Mesendoderm (in vitro differentiated cells): ENCODE measurements at regions not wholly inside any gene's neighbourhood (a gene's known extent, or its start where the extent isn't known, plus 50 kb on each side); places are given as distances from the start of the nearest gene placed in this dataset.

ENCODE experiments used
- DNase-seq: peaks from one replicate; pipeline ENCODE4 v3.0.0; 2013
- H2AK5ac ChIP-seq: 2 replicates; pipeline ENCODE4 v1.6.1; 2013; ENCODE audit warnings: low read length, inconsistent platforms
- H2BK120ac ChIP-seq: 2 replicates; pipeline ENCODE4 v1.6.1; 2013; ENCODE audit warnings: low read depth, mild to moderate bottlenecking, low read length, moderate library complexity, mixed read lengths
- H2BK15ac ChIP-seq: replicated peaks from 2 replicates; pipeline ENCODE4 v1.6.1; 2013; ENCODE audit warnings: low read depth, mild to moderate bottlenecking, moderate library complexity
- H2BK5ac ChIP-seq: 2 replicates; pipeline ENCODE4 v1.6.1; 2013; ENCODE audit warnings: low read length, inconsistent platforms
- H3K18ac ChIP-seq: 2 replicates; pipeline ENCODE4 v1.6.1; 2013; ENCODE audit warnings: mild to moderate bottlenecking, low read length, mixed read lengths
- H3K23ac ChIP-seq: one replicate; pipeline ENCODE4 v1.6.1; 2013; ENCODE audit warnings: low read length
- H3K27ac ChIP-seq: 2 replicates; pipeline ENCODE4 v1.5.1; 2013; ENCODE audit warnings: low read depth, mild to moderate bottlenecking, inconsistent platforms, low read length, moderate library complexity
- H3K27me3 ChIP-seq: 2 replicates; pipeline ENCODE4 v1.6.1; 2013; ENCODE audit warnings: low read length, control low read depth, mild to moderate bottlenecking, inconsistent platforms; ENCODE audit not compliant: insufficient read depth, poor library complexity
- H3K36me3 ChIP-seq: 2 replicates; pipeline ENCODE4 v1.6.1; 2013; ENCODE audit warnings: low read length, inconsistent platforms; ENCODE audit not compliant: control insufficient read depth, insufficient read depth
- H3K4ac ChIP-seq: one replicate; pipeline ENCODE4 v1.6.1; 2013; ENCODE audit warnings: low read depth, mild to moderate bottlenecking, low read length, moderate library complexity
- H3K4me1 ChIP-seq: 2 replicates; pipeline ENCODE4 v1.6.1; 2013; ENCODE audit warnings: low read depth, low read length, inconsistent platforms; ENCODE audit not compliant: control insufficient read depth
- H3K4me2 ChIP-seq: 2 replicates; pipeline ENCODE4 v1.6.1; 2013; ENCODE audit warnings: low read length
- H3K4me3 ChIP-seq: 2 replicates; pipeline ENCODE4 v1.5.1; 2013; ENCODE audit warnings: mild to moderate bottlenecking, low read length
- H3K56ac ChIP-seq: one replicate; pipeline ENCODE4 v1.6.1; 2013; ENCODE audit warnings: low read length
- H3K79me1 ChIP-seq: 2 replicates; pipeline ENCODE4 v1.6.1; 2013; ENCODE audit warnings: low read length, inconsistent platforms
- H3K79me2 ChIP-seq: 2 replicates; pipeline ENCODE4 v1.6.1; 2013; ENCODE audit warnings: mild to moderate bottlenecking, low read length; ENCODE audit not compliant: control insufficient read depth, insufficient read depth
- H3K9ac ChIP-seq: 2 replicates; pipeline ENCODE4 v1.6.1; 2013; ENCODE audit warnings: low read length, inconsistent platforms
- H4K5ac ChIP-seq: one replicate; pipeline ENCODE4 v1.6.1; 2013; ENCODE audit warnings: low read length
- H4K8ac ChIP-seq: one replicate; pipeline ENCODE4 v1.6.1; 2013; ENCODE audit warnings: low read depth, mild to moderate bottlenecking, control low read depth, low read length, moderate library complexity
- WGBS: extraction: QIAGEN DNeasy Blood & Tissue Kit; methylation state at CpG from one replicate; pipeline ENCODE4 v1.1.7; 2013; ENCODE audit warnings: low lambda C conversion rate, missing lambda C conversion rate; ENCODE audit not compliant: insufficient coverage; ENCODE audit errors: extremely low coverage; 5-methylcytosine and 5-hydroxymethylcytosine counted together

DNA sequence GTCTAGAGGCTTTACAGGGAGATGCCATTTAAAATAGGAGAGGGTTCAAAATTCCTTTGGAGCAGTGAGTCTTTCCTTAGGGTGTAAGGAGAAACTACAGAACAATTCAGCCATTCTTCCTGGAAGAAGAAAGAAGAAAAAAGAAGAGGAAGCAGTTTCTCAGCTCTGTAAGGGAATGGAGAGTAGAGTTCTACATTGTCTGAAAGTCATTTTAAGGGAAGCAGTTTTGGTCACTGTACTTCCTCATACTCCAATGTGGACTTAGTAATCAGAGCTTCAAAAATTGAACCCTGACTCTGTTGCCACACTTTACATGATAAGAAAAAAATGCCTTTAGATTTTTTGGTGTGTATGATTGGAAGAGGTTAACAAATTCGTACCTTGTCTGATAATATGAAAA is 122.4 kb downstream of the LRRC70 start:
- WGBS = no CpG with 5 or more reads among the region's 1 CpG
- Histone ChIP-seq H2BK120ac (no peak overlapping the region), H3K4me1 (no peaks in the 10 kb centered on the region), H3K56ac (no peak overlapping the region), H3K4me2 (no peak overlapping the region), H2AK5ac (no peak overlapping the region), H2BK15ac (no peak overlapping the region), H3K36me3 (no peaks in the 10 kb centered on the region), H3K27ac (no peak overlapping the region), H2BK5ac (no peak overlapping the region), H4K8ac (no peak overlapping the region), H3K4ac (no peak overlapping the region), H3K27me3 (no peaks in the 10 kb centered on the region), H3K4me3 (no peak overlapping the region), H3K23ac (no peak overlapping the region), H4K5ac (no peak overlapping the region), H3K79me1 (no peaks in the 10 kb centered on the region), H3K9ac (no peak overlapping the region), H3K79me2 (no peaks in the 10 kb centered on the region), H3K18ac (no peak overlapping the region)
- DNase-seq = no peak

DNA sequence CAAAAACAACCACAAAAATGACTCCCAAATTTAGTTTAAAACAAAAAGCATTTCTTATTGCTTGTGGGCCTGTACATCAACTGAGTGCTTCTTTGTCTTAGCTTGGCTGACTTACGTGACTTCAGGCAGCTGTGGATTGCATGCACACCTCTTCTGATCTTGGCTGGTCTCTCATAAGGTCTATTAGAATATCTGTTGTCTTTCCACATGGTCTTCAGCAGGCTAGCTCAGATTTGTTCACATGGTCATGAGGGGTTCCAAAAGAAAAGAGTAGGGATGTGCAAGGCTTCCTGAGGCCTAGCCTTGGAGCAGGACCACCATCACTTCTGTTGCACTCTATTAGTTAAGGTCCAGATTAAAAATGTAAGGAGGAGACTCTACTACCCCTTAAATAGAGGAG is 120.1 kb downstream of the LRRC70 start:
- H3K56ac ChIP-seq = no peak overlapping the region
- no peak overlapping the region for H2BK15ac ChIP-seq
- H2BK120ac ChIP-seq = no peak overlapping the region
- DNase-seq = no peak
- no peak overlapping the region for H2BK5ac ChIP-seq
- H3K9ac ChIP-seq = no peak overlapping the region
- H3K27me3 ChIP-seq = no peaks in the 10 kb centered on the region
- no peak overlapping the region for H3K4me3 ChIP-seq
- no peak overlapping the region for H3K4me2 ChIP-seq
- WGBS = no CpG with 5 or more reads among the region's 1 CpG
- H3K4ac ChIP-seq = no peak overlapping the region
- H3K27ac ChIP-seq = no peak overlapping the region
- H3K18ac ChIP-seq = no peak overlapping the region
- no peak overlapping the region for H4K8ac ChIP-seq
- H4K5ac ChIP-seq = no peak overlapping the region
- H2AK5ac ChIP-seq = no peak overlapping the region
- H3K79me1 ChIP-seq = no peaks in the 10 kb centered on the region
- H3K79me2 ChIP-seq = no peaks in the 10 kb centered on the region
- no peak overlapping the region for H3K23ac ChIP-seq
- no peaks in the 10 kb centered on the region for H3K36me3 ChIP-seq
- no peaks in the 10 kb centered on the region for H3K4me1 ChIP-seq

DNA sequence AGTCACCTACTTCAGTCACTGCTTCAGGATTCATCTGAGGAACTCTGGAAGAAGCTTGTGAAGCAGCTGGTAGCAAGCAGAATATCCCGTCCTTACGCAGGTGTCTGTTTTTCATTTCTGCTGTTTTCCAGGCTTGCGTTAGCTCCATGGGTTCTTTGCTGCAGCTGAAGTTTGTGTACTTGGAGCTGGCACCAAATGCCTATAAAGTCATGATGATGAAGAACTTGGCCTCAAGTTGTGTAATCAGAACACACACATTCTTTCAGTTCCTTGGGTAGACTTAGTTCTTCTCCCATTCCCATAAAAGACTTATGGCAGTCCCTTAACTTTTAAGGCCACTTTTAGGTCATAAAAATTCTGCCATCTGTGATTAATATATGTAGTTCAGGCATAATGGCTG is 116.7 kb downstream of the LRRC70 start:
- Histone ChIP-seq H4K5ac (no peak overlapping the region), H2BK15ac (no peak overlapping the region), H3K23ac (no peak overlapping the region), H3K27ac (no peak overlapping the region), H2BK5ac (no peak overlapping the region), H3K4me3 (no peak overlapping the region), H3K56ac (no peak overlapping the region), H4K8ac (no peak overlapping the region), H3K36me3 (no peaks in the 10 kb centered on the region), H3K79me2 (no peaks in the 10 kb centered on the region), H3K4ac (no peak overlapping the region), H3K27me3 (no peaks in the 10 kb centered on the region), H3K9ac (no peak overlapping the region), H3K4me1 (no peaks in the 10 kb centered on the region), H2BK120ac (no peak overlapping the region), H2AK5ac (no peak overlapping the region), H3K79me1 (no peaks in the 10 kb centered on the region), H3K4me2 (no peak overlapping the region), H3K18ac (no peak overlapping the region)
- no peak for DNase-seq
- WGBS = no CpG with 5 or more reads among the region's 3 CpGs

DNA sequence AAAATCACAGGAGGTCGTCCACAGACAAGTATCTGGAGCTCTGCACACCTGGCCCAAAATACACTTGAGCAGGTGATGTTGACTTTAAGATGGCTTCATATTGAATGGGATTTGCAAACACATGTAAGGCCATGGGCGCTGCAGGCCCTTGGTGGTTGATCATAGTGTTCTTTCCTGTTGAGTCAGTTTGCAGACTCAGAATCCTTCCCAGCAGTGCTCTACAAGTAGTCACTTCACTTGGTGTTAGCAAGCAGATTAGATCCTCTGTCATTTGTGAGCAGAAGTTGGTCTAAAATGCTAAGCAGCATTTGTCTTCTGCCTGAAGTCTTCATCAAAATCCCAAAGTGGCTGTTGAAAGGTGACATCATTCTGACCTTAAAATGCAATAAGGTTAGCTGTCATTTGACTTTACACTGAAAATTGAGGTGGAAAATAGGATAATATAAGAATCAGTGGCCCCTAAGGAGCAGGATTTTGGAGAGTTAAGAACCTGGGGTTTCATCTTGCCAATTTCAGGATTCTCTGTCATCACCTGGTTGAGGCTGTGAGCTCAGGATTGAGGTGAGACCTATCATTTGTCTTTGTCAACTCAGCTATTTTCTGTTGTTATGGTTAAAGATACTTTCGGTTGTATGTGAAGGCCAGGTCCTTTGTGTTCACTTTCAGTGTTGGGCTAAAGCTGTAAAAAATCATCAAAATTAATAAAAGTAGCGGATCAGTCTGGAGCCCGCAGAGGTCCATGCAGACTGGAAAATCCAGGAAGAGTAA is 114.5 kb downstream of the LRRC70 start:
- no peaks in the 10 kb centered on the region for H3K36me3 ChIP-seq
- no peak overlapping the region for H3K56ac ChIP-seq
- H2BK120ac ChIP-seq = no peak overlapping the region
- H3K79me2 ChIP-seq = no peaks in the 10 kb centered on the region
- no CpG with 5 or more reads among the region's 5 CpGs for WGBS
- H2BK5ac ChIP-seq = no peak overlapping the region
- no peak overlapping the region for H3K4me3 ChIP-seq
- no peak overlapping the region for H3K4me2 ChIP-seq
- H3K79me1 ChIP-seq = no peaks in the 10 kb centered on the region
- H3K18ac ChIP-seq = no peak overlapping the region
- no peak overlapping the region for H4K5ac ChIP-seq
- H3K27ac ChIP-seq = no peak overlapping the region
- no peak overlapping the region for H2BK15ac ChIP-seq
- H3K4ac ChIP-seq = no peak overlapping the region
- no peaks in the 10 kb centered on the region for H3K4me1 ChIP-seq
- no peak overlapping the region for H2AK5ac ChIP-seq
- no peak overlapping the region for H4K8ac ChIP-seq
- DNase-seq = no peak
- no peaks in the 10 kb centered on the region for H3K27me3 ChIP-seq
- no peak overlapping the region for H3K9ac ChIP-seq
- H3K23ac ChIP-seq = no peak overlapping the region

DNA sequence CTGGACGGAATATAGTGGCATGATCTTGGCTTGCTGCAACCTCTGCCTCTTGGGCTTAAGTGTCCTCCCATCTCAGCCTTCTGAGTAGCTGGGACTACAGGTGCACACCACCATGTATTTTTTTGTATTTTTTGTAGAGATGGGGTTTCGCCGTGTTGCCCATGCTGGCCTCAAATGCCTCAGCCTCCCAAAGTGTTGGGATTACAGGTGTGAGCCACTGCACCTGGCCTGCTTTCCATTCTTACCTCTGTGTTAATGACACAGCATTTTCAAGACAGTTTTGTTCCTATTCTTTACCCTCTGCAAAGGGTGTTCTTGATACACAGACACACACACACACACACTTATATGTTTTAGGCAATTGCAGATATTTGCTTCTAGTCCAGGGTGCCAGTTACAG is 113.3 kb downstream of the LRRC70 start:
- no peak overlapping the region for H3K18ac ChIP-seq
- no peak overlapping the region for H3K4ac ChIP-seq
- H4K5ac ChIP-seq = no peak overlapping the region
- H2BK5ac ChIP-seq = no peak overlapping the region
- no peak overlapping the region for H2BK120ac ChIP-seq
- H3K4me2 ChIP-seq = no peak overlapping the region
- no peak overlapping the region for H3K27ac ChIP-seq
- H3K79me1 ChIP-seq = no peaks in the 10 kb centered on the region
- H3K56ac ChIP-seq = no peak overlapping the region
- H3K9ac ChIP-seq = no peak overlapping the region
- H3K4me3 ChIP-seq = no peak overlapping the region
- no peaks in the 10 kb centered on the region for H3K36me3 ChIP-seq
- H3K23ac ChIP-seq = no peak overlapping the region
- WGBS = no CpG with 5 or more reads among the region's 3 CpGs
- no peak overlapping the region for H4K8ac ChIP-seq
- no peaks in the 10 kb centered on the region for H3K27me3 ChIP-seq
- no peak overlapping the region for H2AK5ac ChIP-seq
- H3K79me2 ChIP-seq = no peaks in the 10 kb centered on the region
- DNase-seq = no peak
- H2BK15ac ChIP-seq = no peak overlapping the region
- no peaks in the 10 kb centered on the region for H3K4me1 ChIP-seq

DNA sequence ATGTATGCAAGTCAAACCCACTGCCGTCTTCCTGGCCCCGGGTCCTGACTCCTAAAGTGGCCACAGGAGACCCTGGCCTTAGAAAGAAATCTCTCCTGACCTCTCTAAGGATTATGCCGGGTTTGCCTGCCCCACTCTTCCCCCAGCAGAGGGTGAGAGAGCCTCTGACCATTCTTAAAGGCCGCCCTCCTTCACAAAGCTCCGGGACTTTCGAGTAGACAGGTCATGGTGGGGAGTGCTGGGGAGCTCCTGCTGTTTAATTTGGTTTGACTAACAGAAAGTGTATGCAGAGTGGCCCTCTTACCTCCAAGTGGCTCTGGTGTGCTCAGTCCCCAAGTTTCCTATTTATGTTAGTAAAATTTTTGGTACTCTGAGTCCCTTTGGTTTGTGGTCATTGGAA is 111.8 kb downstream of the LRRC70 start:
- Histone ChIP-seq H2BK120ac (no peak overlapping the region), H3K27me3 (no peaks in the 10 kb centered on the region), H3K18ac (no peak overlapping the region), H3K4me1 (no peaks in the 10 kb centered on the region), H3K36me3 (no peaks in the 10 kb centered on the region), H4K8ac (no peak overlapping the region), H3K4me2 (no peak overlapping the region), H2BK5ac (no peak overlapping the region), H3K23ac (no peak overlapping the region), H2BK15ac (no peak overlapping the region), H3K79me2 (no peaks in the 10 kb centered on the region), H4K5ac (no peak overlapping the region), H3K9ac (no peak overlapping the region), H3K4ac (peak overlapping the region; percentile 2), H3K27ac (no peak overlapping the region), H3K56ac (no peak overlapping the region), H3K4me3 (no peak overlapping the region), H3K79me1 (no peaks in the 10 kb centered on the region), H2AK5ac (no peak overlapping the region)
- WGBS = no CpG with 5 or more reads among the region's 6 CpGs
- DNase-seq = peak; percentile 19
